PC-3 (cell line): ENCODE measurements at regions not wholly inside any gene's neighbourhood (a gene's known extent, or its start where the extent isn't known, plus 50 kb on each side); places are given as distances from the start of the nearest gene placed in this dataset.

Experiments
- ATAC-seq: fragments of 200-7000 bp; cut with Tn5 transposase; 2 replicates; pipeline ENCODE4 v1.9.1; 2020; ENCODE audit warnings: mild to moderate bottlenecking, moderate library complexity
- BruUV-seq: library from RNA; stranded (reverse); fragments of 400-500 nt; replicated peaks from 2 replicates; lab custom pipeline; 2021; lab: Mats Ljungman, UMichigan
- CTCF ChIA-PET: fragments of 300-600 bp; sonication (Branson Sonifier 250); formaldehyde crosslinking; loops from one replicate; lab custom pipeline; 2022; ENCODE audit warnings: antibody characterized with exemption; lab: Charles Lee
- POLR2A ChIA-PET: fragments of 300-600 bp; sonication (Branson Sonifier 250); formaldehyde crosslinking; loops from one replicate; lab custom pipeline; 2022; ENCODE audit warnings: antibody characterized with exemption; ENCODE audit not compliant: unreplicated experiment; lab: Charles Lee
- DNase-seq: peaks from one replicate; pipeline ENCODE4 v3.0.0-alpha.2; 2015
- H2AFZ ChIP-seq: fragments of 300-600 bp; sonication (generic); 2 replicates; pipeline ENCODE4 v1.6.0; 2016; ENCODE audit warnings: antibody characterized with exemption, low read length
- H3F3A ChIP-seq: fragments of 300-600 bp; sonication (generic); one replicate; pipeline ENCODE4 v1.6.0; 2017; ENCODE audit warnings: antibody characterized with exemption, low read length, control low read depth, mild to moderate bottlenecking; ENCODE audit not compliant: unreplicated experiment
- H3K27ac ChIP-seq: fragments of 300-600 bp; sonication (generic); 2 replicates; pipeline ENCODE4 v1.5.1; 2016; ENCODE audit warnings: mild to moderate bottlenecking, low read length
- H3K27me3 ChIP-seq: fragments of 300-600 bp; sonication (generic); 2 replicates; pipeline ENCODE4 v1.6.1; 2016; ENCODE audit warnings: low read length, mixed read lengths
- H3K36me3 ChIP-seq: fragments of 300-600 bp; sonication (generic); 2 replicates; pipeline ENCODE4 v1.6.1; 2016; ENCODE audit warnings: low read depth, mixed run types, low read length, mixed read lengths
- H3K4me1 ChIP-seq: fragments of 300-600 bp; sonication (generic); 2 replicates; pipeline ENCODE4 v1.5.1; 2016; ENCODE audit warnings: low read length; ENCODE audit not compliant: insufficient read depth
- H3K4me2 ChIP-seq: fragments of 300-600 bp; sonication (generic); 2 replicates; pipeline ENCODE4 v1.6.0; 2016; ENCODE audit warnings: low read length
- H3K4me3 ChIP-seq: fragments of 300-600 bp; sonication (generic); 2 replicates; pipeline ENCODE4 v1.5.1; 2016; ENCODE audit warnings: mild to moderate bottlenecking, low read length, mixed read lengths
- H3K79me2 ChIP-seq: fragments of 300-600 bp; sonication (generic); 2 replicates; pipeline ENCODE4 v1.6.1; 2017; ENCODE audit warnings: low read length, mixed read lengths
- H3K9ac ChIP-seq: fragments of 300-600 bp; sonication (generic); 2 replicates; pipeline ENCODE4 v1.6.0; 2016; ENCODE audit warnings: mild to moderate bottlenecking, low read length
- H3K9me2 ChIP-seq: fragments of 300-600 bp; sonication (generic); replicated peaks from 2 replicates; pipeline ENCODE4 v1.6.1; 2016; ENCODE audit warnings: mixed run types, low read length, mixed read lengths
- H3K9me3 ChIP-seq: fragments of 300-600 bp; sonication (generic); 2 replicates; pipeline ENCODE4 v1.6.1; 2016; ENCODE audit warnings: low read length, mixed read lengths
- H4K20me1 ChIP-seq: fragments of 300-600 bp; sonication (generic); 2 replicates; pipeline ENCODE4 v1.6.1; 2016; ENCODE audit warnings: low read length, mixed read lengths
- EZH2 ChIP-seq: fragments of 300-600 bp; sonication (generic); IDR thresholded peaks from one replicate; pipeline ENCODE4 v1.6.1; 2017; ENCODE audit warnings: antibody characterized with exemption, mild to moderate bottlenecking, low read length; ENCODE audit not compliant: unreplicated experiment
- EZH2phosphoT487 ChIP-seq: fragments of 300-600 bp; sonication (generic); IDR thresholded peaks from 2 replicates; pipeline ENCODE4 v1.6.1; 2018; ENCODE audit warnings: mild to moderate bottlenecking, antibody characterized with exemption, low read length, borderline replicate concordance
- intact Hi-C: fragments of 100-400 bp; cut with micrococcal nuclease; formaldehyde crosslinking; loops from 2 replicates; pipeline ENCODE4 v1.9.0; 2023
- TF ChIP-seq, protein P1 (sequence below): fragments of 300-600 bp; sonication (generic); conservative IDR thresholded peaks from 2 replicates; pipeline ENCODE4 v1.5.1; 2017; ENCODE audit warnings: antibody characterized with exemption, low read depth, mild to moderate bottlenecking, low read length

DNA sequence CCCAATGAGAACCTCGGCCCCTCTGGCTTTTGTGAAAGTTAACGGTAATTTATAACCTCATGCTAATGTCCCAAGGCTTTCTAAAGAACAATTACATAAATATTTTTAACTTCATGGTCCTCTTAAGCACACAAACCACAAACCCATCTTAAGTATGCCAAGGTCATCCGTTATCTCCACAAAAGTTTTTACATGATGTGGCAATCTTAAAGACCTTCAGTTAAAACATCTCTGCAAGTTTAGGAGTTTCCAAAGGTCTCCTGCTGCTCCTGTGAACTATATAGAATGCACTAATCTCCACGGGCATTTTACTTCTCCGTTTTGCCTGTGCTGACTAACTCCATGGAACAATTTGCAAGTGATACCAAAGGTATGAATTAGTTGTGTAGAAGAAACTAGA, 228.2 kb downstream of the TLE1 start:
- Histone ChIP-seq H3K4me3 (no peak overlapping the region), H3K79me2 (no peaks in the 10 kb centered on the region), H3K36me3 (no peaks in the 10 kb centered on the region), H3K4me2 (no peak overlapping the region), H3K27me3 (no peaks in the 10 kb centered on the region), H3K4me1 (peaks cover 7% of the 10 kb centered on the region), H3K9ac (no peak overlapping the region), H3K27ac (no peak overlapping the region), H3F3A (no peaks in the 10 kb centered on the region), H3K9me2 (no peaks in the 10 kb centered on the region), H4K20me1 (no peaks in the 10 kb centered on the region), H2AFZ (no peak overlapping the region), H3K9me3 (no peaks in the 10 kb centered on the region)
- no peak for DNase-seq
- intact Hi-C loops: no loop called here
- ATAC-seq: no peak
- TF ChIP-seq EZH2phosphoT487 (no peak), EZH2 (no peak)
- TF ChIP-seq, protein P1, sequence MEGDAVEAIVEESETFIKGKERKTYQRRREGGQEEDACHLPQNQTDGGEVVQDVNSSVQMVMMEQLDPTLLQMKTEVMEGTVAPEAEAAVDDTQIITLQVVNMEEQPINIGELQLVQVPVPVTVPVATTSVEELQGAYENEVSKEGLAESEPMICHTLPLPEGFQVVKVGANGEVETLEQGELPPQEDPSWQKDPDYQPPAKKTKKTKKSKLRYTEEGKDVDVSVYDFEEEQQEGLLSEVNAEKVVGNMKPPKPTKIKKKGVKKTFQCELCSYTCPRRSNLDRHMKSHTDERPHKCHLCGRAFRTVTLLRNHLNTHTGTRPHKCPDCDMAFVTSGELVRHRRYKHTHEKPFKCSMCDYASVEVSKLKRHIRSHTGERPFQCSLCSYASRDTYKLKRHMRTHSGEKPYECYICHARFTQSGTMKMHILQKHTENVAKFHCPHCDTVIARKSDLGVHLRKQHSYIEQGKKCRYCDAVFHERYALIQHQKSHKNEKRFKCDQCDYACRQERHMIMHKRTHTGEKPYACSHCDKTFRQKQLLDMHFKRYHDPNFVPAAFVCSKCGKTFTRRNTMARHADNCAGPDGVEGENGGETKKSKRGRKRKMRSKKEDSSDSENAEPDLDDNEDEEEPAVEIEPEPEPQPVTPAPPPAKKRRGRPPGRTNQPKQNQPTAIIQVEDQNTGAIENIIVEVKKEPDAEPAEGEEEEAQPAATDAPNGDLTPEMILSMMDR: no peak
- no TSS peak for BruUV-seq
- CTCF ChIA-PET: no interaction called here
- POLR2A ChIA-PET: no interaction called here

GRCh38 chr9:81460693-81461092, 228.7 kb downstream of the TLE1 start:
- ATAC-seq: no peak
- Histone ChIP-seq H3K36me3 (no peaks in the 10 kb centered on the region), H3K9me2 (no peaks in the 10 kb centered on the region), H3K4me2 (no peak overlapping the region), H3K4me3 (no peak overlapping the region), H2AFZ (no peak overlapping the region), H3F3A (no peaks in the 10 kb centered on the region), H3K79me2 (no peaks in the 10 kb centered on the region), H3K27me3 (no peaks in the 10 kb centered on the region), H4K20me1 (no peaks in the 10 kb centered on the region), H3K4me1 (peaks cover 11% of the 10 kb centered on the region), H3K9ac (no peak overlapping the region), H3K27ac (no peak overlapping the region), H3K9me3 (no peaks in the 10 kb centered on the region)
- intact Hi-C loops: no loop called here
- POLR2A ChIA-PET: no interaction called here
- no TSS peak for BruUV-seq
- TF ChIP-seq EZH2phosphoT487 (no peak), EZH2 (no peak)
- TF ChIP-seq, protein P1: no peak
- CTCF ChIA-PET: no interaction called here
- no peak for DNase-seq

GRCh38 chr9:81459591-81459990, 229.8 kb downstream of the TLE1 start:
- no peak for TF ChIP-seq EZH2
- no peak for TF ChIP-seq EZH2phosphoT487
- TF ChIP-seq, protein P1: no peak
- Histone ChIP-seq H3F3A (no peaks in the 10 kb centered on the region), H3K36me3 (no peaks in the 10 kb centered on the region), H3K9me2 (no peaks in the 10 kb centered on the region), H3K27ac (no peak overlapping the region), H3K79me2 (no peaks in the 10 kb centered on the region), H2AFZ (no peak overlapping the region), H4K20me1 (no peaks in the 10 kb centered on the region), H3K4me3 (no peak overlapping the region), H3K27me3 (no peaks in the 10 kb centered on the region), H3K4me2 (no peak overlapping the region), H3K9ac (no peak overlapping the region), H3K9me3 (no peaks in the 10 kb centered on the region), H3K4me1 (peaks cover 11% of the 10 kb centered on the region)
- intact Hi-C loops: no loop called here
- no peak for ATAC-seq
- CTCF ChIA-PET: no interaction called here
- POLR2A ChIA-PET: no interaction called here
- DNase-seq: no peak
- BruUV-seq: no TSS peak
